HG03342 (cell line): ENCODE measurements at regions not wholly inside any gene's neighbourhood (a gene's known extent, or its start where the extent isn't known, plus 50 kb on each side); places are given as distances from the start of the nearest gene placed in this dataset.

Experiments
- ATAC-seq: cut with Tn5 transposase; IDR thresholded peaks from one replicate; pipeline ENCODE4 v1.9.1; 2021; ENCODE audit warnings: mild to moderate bottlenecking, moderate library complexity; ENCODE audit not compliant: unreplicated experiment

DNA sequence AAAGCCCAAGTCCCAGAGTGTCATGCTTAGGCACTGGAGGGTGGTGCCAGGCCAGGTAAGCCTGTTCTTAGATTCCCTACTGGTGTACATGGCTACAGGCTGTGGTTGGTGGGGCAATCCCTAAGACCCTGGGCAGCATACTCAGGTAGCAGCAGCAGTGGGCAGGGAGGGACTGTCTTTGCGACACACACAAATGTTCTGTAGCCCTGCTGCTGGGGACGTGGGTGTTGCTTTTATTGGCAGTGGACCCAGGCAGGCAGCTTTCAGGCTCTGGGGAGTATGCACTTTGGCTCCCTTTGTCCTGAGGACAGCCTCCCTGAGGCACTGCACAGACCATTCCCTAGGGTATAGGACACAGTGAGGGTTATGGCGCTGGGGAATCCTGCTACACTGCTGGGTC is 137.1 kb upstream of the ADAMTS19 start:
- no peak for ATAC-seq

- ATAC-seq, result no peak
Observed at GRCh38 chr5:129341306-129341705, 118.8 kb upstream of the ADAMTS19 start.

DNA sequence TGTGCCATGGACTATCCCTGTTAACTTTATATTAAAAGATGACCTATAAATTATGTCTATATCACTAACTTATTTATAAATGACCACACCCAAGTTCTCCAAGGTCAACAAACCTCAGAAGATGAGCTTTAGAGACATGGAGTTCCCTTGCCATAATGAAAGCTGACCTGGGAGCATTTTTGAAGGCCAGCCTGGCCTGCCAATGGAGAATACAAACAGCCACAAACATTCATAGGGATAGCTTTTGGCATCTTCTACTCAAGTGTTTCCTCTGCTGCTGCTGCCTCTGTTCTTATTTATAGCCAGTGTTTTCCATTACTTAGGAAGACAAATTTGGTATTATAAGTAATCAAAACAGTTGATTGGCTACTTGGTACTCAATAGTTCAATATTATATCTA is 117.3 kb upstream of the ADAMTS19 start:
- no peak for ATAC-seq

- ATAC-seq, result no peak
Observed at GRCh38 chr5:129345213-129345924, 114.7 kb upstream of the ADAMTS19 start.

DNA sequence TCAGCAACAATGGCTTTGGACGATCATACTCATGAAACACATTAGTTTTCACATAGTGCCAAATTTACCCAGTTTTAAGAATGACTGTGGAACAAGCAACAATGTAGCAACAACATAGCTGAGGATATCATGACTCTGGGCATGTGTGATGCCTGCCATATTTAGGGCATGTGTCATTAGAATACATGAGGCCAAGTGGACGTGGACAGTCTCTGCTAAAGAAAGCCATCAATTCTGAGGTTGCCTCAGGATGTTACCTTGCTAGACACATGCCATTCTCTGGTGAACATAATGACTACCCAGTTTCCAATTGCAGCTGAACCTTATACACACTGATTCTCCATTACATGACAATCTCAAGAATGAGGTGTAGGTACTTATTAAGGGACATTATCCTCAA is 103.3 kb upstream of the ADAMTS19 start:
- no peak for ATAC-seq

DNA sequence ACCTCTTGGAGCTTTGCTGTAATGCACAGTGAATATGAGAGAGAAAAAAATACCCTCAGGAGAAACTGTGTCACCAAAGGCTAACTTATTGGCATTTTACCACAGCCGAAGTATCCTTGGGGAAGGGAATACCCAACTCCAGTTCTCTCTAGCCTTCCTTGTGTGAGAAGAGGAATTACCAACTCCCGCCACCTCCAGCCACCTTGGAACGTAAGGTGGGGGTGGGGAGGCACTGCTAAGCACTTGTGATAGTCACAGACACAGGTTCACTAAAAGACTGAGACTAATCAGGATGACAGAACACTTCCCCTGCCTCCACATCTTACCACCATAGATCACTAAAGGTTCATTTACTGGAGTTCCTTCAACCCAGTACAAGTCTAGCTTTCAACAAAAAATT is 102.0 kb upstream of the ADAMTS19 start:
- ATAC-seq, result no peak

DNA sequence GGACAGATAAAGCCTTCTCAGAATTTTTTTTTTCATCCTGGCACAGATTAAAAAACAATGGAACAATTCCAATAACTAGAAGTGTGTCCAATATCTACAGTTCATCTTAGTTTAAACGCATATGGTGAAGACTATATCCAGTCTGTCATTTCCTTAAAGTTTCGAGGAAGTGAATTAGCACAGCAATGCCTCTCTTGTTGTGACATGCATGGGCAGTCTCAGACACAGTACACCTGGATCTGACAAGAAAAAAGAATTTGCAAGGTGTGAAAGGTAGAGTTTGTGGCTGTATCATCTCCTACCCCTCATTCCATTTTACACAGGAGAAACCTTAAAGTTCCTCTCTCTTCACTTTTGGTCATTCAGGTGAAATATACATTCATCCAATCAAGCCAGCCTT is 100.6 kb upstream of the ADAMTS19 start:
- no peak for ATAC-seq

DNA sequence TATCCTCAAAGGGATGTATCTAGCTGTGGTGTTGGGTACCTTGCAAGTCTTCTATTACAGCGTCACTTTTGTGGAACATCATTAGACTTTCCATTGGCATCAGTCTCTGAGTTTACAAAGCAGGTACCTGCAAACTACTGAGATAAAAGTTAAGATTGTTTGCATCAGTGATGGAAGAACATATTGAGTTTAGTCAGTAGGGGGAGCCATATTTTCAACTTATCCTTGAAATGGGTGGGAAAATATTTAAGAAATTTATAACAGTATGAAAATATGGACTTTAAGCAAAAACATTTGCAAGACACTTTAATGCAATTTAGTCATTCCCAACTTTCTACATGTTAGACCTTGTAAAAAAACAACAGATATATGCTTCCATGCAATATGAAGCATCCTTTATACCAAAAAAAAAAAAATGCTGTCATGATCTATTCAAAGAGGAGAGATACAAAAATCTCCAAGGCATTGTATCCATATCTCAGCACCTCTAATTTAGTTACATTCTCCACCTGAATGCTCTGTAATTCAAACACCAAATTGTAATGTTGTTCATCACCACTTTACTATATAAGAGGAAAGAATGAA is 98.6 kb upstream of the ADAMTS19 start:
- ATAC-seq, result no peak

DNA sequence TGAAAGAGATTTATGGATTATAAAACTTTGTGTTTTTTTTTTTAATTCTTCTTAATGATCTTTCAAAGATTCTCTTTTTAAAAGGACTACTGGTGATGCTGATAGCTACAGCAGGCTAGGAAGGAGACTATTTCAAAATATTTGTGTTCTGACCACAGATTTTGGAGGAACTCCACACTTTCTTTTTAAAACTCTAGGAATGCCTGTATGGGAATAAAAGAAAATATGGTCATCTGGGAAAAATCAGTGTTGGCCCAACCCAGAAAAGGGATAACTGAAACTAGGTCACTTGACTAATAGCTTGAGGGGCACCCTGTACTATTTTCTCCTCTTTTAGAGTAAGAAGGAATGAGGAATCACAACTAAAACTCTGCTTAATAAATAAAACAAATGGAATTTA is 97.6 kb upstream of the ADAMTS19 start:
- no peak for ATAC-seq

DNA sequence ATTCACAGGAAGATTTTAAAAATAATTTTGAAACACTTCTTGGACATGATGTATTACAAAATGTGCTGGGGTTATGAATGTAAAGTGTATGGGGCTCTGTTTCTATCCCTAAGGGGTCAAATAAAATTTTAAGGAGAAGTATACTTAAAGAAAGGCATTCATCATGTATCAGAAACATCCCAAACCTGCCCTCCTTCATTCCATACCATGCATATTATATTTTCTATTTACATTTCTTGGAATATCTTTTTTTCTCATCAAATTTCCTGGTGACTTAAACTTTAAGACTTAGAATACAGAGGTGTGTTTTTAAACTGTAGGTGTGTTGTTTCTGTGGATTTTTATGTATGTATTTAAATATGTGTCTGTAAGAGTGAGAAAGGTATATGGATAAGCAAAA is 96.1 kb upstream of the ADAMTS19 start:
- ATAC-seq, result no peak

DNA sequence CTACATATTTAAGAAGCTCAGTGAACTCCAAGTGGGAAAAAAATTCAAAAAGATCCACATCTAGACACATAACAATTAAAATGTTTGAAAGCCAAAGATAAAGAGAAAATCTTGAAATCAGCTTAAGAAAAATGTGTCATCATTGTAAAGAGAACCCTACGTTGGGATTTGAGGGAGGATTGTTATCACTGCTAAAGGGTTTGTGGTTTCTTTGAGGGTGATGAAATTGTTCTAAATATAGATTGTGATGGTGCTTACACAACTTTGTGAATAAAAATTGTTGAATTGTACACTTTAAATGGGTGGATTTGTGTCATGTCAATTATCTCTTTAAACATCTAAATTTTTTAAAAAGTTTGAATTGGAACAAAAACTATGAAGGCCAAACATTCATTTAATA is 92.2 kb upstream of the ADAMTS19 start:
- ATAC-seq, result no peak

DNA sequence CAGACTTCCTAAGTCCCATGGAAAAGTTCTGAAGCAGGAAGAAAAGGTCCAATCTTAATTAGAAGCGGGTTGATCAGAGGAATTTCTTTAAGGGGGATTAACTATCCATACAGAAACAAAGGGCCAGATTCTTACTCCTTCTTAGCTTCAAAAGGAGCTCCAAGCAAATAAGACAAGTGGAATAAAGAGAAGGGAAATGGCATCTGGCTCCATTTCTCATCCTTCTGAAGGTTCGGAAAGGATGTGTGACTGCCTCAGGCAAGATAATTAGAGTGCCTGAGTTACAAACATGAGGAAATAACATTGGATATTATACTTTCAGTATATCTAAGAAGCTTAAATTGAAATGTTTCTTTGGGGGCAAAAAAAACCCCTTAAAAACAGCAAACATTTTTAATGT is 88.1 kb upstream of the ADAMTS19 start:
- ATAC-seq, result no peak

GRCh38 chr5:129377504-129377903 is 82.6 kb upstream of the ADAMTS19 start:
- peak; percentile 38 for ATAC-seq

- no peak for ATAC-seq
Observed at GRCh38 chr5:129378961-129379360, 81.1 kb upstream of the ADAMTS19 start.

DNA sequence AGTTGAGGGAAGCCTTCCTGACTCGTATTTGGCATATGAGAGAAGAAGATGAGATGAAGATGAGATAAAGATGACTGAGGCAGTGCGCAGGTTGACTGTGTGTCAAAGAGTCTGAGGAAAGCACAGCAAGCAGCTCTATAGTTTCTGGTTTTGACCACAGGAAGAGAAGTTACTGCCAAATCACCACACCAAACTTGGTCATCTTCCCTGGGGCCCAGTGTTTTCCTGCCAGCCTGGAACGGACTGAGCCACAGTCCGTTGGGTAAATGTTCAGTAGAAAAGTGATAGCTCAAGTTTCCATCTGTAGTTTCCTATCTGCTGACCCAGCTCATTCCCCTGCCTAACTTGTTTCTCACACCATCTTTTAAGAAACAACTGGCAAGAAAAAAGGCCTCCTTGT is 80.7 kb upstream of the ADAMTS19 start:
- ATAC-seq, result no peak

DNA sequence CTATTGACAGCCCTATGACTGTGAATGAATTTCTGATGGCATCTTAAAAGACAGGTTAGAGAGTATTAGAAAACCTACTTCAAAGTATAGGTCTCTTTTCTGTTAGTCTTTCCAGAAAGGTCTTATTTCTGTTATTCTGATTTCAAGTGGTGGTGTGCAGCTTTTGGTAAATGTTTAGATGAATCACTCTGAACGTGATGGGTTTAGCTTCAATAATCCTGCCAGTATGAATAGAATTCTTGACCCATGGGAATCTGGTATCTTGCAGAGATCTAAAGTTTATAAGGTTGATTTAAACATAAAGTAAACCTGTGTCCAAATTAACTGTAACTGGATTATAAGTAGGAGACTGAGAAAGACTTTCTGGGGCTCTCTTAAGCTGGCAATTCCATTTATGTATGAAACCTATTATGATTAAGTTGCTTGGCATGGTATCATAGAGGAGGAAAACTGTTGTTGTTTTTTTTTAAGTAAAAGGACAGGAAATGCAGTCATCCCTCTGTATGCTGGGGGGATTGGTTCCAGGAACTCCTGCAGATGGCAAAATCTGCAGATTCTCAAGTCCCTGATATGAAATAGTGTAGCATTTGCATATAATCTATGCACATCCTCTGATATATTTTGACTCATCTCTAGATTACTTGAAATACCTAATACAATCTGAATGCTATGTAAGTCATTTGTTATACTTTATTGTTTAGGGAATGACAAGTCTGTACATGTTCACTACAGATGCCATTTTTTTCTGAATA is 77.0 kb upstream of the ADAMTS19 start:
- ATAC-seq, result no peak

- ATAC-seq, result no peak
Observed at GRCh38 chr5:129384193-129384592, 75.9 kb upstream of the ADAMTS19 start.

- no peak for ATAC-seq
Observed at GRCh38 chr5:129384736-129385135, 75.4 kb upstream of the ADAMTS19 start.

- ATAC-seq, result no peak
Observed at GRCh38 chr5:129387944-129388343, 72.2 kb upstream of the ADAMTS19 start.

DNA sequence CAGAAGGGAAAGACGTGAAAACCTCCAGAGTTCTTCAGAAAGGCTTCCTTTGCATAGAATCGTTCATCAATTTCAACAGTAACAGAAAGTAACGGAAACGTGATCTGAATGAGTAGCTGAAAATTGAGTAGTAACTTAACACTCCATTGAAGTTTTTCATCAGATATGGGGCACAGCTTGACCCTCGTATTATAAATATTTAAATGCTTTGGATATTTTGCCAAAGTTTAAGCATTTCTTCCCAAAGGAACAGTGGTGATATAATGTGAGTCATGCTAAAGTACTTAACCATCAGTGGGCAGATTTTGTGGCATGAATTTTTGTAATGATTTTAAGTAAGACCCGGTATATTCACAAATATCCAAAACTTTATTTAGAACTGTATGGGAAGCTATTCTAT is 67.4 kb upstream of the ADAMTS19 start:
- ATAC-seq, result no peak

- ATAC-seq, result no peak
Observed at GRCh38 chr5:129395247-129395646, 64.9 kb upstream of the ADAMTS19 start.

GRCh38 chr5:129398026-129398678 is 61.9 kb upstream of the ADAMTS19 start:
- no peak for ATAC-seq
